HL-60 (cell line): ENCODE measurements at regions not wholly inside any gene's neighbourhood (a gene's known extent, or its start where the extent isn't known, plus 50 kb on each side); places are given as distances from the start of the nearest gene placed in this dataset.

Experiments used
- CTCF ChIP-seq: IDR thresholded peaks from one replicate; pipeline ENCODE4 v1.5.1; 2011; ENCODE audit warnings: low read length, control low read depth, inconsistent platforms; ENCODE audit not compliant: insufficient read depth
- POLR2AphosphoS5 ChIP-seq: IDR thresholded peaks from 2 replicates; pipeline ENCODE4 v1.6.1; 2012; ENCODE audit warnings: low read depth

- no peak for TF ChIP-seq CTCF
- TF ChIP-seq POLR2AphosphoS5 = no peak
These were observed 575.0 kb downstream of the GBE1 start for GRCh38 chr3:81186412-81186811.
